WI38 (cell line): ENCODE measurements at regions not wholly inside any gene's neighbourhood (a gene's known extent, or its start where the extent isn't known, plus 50 kb on each side); places are given as distances from the start of the nearest gene placed in this dataset.

ENCODE experiments used
- H3K4me3 ChIP-seq: 2 replicates; pipeline ENCODE4 v1.5.1; 2011; ENCODE audit warnings: low read depth, mild to moderate bottlenecking, control low read depth, low read length
- TF ChIP-seq, protein P1 (sequence below): IDR thresholded peaks from 2 replicates; pipeline ENCODE4 v1.5.1; 2012; ENCODE audit warnings: low read depth, mild to moderate bottlenecking, control low read depth, low read length

DNA sequence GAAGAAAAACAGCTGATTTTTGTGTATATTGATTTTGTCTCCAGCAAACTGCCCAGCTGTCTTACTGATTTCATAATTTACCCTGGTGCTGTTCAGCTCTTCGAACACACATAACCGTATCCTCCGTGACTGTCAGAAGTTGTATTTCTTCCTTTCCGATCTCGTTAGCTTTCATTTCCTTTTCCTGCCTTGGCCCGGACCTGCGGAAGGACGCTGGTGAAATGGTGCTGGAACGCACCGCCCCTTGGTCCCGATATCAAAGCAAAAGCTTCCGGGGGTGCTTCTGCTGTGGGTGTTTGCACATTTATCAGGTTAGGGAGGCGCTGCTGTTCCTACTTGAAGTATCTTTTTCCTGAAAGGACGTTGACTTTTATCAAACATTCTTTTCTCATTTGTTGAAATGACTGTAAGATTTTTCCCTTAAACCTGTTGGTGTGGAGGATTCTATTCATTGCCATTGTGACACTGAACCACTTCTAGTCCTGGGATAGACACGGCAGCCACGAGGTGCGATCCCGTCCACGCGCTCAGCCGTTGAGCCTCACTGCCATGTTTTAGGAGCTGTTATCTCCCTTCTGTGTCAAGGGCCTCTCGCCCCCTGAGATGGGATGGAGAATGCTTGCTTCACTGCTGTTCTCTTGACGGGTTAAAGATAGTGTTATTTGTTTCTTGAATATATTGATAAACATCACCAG lies 72.6 kb downstream of the FOXL3 start:
- H3K4me3 ChIP-seq: no peak overlapping the region
- TF ChIP-seq, protein P1, sequence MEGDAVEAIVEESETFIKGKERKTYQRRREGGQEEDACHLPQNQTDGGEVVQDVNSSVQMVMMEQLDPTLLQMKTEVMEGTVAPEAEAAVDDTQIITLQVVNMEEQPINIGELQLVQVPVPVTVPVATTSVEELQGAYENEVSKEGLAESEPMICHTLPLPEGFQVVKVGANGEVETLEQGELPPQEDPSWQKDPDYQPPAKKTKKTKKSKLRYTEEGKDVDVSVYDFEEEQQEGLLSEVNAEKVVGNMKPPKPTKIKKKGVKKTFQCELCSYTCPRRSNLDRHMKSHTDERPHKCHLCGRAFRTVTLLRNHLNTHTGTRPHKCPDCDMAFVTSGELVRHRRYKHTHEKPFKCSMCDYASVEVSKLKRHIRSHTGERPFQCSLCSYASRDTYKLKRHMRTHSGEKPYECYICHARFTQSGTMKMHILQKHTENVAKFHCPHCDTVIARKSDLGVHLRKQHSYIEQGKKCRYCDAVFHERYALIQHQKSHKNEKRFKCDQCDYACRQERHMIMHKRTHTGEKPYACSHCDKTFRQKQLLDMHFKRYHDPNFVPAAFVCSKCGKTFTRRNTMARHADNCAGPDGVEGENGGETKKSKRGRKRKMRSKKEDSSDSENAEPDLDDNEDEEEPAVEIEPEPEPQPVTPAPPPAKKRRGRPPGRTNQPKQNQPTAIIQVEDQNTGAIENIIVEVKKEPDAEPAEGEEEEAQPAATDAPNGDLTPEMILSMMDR: no peak

GRCh38 chr7:363626-364025 lies 73.7 kb downstream of the FOXL3 start:
- TF ChIP-seq, protein P1: no peak

DNA sequence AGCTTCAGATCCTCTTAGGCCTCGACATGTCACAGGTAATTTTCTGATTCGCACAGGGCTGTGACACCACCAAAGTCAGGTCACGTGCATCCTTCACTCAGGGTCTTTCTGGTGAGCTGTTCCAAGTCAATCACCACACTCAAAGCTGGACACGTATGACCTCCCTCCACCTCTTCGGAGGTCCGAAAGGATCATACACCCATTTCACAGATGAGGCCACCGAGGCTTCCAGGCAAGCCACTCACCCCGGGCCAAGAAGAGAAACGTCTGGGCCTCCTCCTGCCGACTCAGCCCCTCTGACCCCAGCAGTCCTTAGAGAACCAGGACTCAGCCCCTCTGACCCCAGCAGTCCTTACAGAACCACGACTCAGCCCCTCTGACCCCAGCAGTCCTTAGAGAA lies 74.6 kb downstream of the FOXL3 start:
- TF ChIP-seq, protein P1: no peak
- no peak overlapping the region for H3K4me3 ChIP-seq

More at GRCh38 chr7:363626-364025, 73.7 kb downstream of the FOXL3 start:
- no peak overlapping the region for H3K4me3 ChIP-seq

DNA sequence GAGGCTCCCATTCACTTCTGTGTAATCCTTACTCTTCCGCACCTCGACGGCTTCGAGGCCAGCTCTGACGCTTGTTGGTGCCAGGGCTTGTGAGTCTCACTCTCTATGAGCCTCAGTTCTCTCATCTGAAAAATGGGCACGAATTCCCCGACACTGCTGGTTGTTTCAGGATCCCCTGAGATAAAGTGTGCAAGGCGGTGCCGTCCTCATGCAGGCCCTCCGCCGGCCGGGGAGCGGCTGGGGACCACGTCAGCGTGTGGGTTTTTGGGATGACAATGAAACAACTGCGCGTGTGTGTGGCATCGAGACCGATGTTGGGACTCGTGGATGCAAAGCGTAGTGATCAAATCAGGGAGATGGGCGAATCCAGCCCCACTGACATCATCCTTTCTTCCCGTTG lies 75.6 kb downstream of the FOXL3 start:
- H3K4me3 ChIP-seq: no peak overlapping the region
- TF ChIP-seq, protein P1: no peak

GRCh38 chr7:366161-366803 lies 76.3 kb downstream of the FOXL3 start:
- TF ChIP-seq, protein P1: no peak

GRCh38 chr7:367351-367901 lies 77.5 kb downstream of the FOXL3 start:
- H3K4me3 ChIP-seq: no peak overlapping the region
- TF ChIP-seq, protein P1: no peak

More at GRCh38 chr7:366161-366803, 76.3 kb downstream of the FOXL3 start:
- no peak overlapping the region for H3K4me3 ChIP-seq

DNA sequence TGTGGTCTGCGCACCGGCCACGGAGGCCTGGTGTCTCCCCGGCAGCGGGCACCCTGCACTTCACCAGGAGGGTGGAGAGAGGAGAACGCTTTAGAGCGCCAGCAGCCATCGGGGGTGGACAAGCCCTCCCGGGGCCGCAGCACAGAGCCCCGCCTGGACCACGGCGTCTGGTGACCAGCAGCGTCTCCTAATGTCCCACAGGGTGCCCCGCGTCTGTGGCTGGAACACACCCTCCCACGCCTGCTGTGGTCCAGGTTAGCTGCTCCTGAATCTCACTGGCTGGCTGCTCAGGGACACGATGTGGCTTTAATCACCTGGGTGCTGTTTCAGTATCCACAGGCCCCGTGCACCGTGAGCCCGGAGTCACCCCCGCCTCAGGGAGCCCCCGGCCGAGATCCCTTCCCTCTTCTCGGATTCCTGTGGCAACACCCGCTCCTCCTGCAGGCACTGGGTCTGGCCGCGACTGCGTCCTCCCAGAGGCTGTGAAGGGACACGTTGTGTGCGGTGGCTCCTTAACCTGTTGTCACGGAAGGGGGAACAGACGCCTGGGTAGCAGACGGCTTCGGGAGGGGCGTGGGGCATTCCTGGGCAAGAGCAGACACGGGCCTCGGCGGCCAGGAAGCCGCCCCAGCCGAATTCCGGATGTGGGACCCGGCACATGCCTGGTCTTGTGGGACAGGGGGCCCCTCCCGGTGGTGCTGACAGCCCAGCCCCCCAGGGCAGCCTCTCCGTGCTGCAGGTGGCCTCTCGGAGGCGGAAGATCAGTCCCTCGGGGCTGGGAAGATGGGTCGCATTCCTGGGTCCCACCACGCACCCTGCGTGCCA lies 78.9 kb downstream of the FOXL3 start:
- H3K4me3 ChIP-seq: no peak overlapping the region
- TF ChIP-seq, protein P1: no peak
